ENCODE measurements at regions not wholly inside any gene's neighbourhood (a gene's known extent, or its start where the extent isn't known, plus 50 kb on each side); places are given as distances from the start of the nearest gene placed in this dataset.
A peak's percentile ranks its signal among the peaks of the same experiment; 100 is the strongest.

- peaks cover 19% of the 10 kb centered on the region for H3K4me1 Mint-ChIP-seq
These were observed 527.4 kb upstream of the PROK2 start for GRCh38 chr3:72312339-72312738.

DNA sequence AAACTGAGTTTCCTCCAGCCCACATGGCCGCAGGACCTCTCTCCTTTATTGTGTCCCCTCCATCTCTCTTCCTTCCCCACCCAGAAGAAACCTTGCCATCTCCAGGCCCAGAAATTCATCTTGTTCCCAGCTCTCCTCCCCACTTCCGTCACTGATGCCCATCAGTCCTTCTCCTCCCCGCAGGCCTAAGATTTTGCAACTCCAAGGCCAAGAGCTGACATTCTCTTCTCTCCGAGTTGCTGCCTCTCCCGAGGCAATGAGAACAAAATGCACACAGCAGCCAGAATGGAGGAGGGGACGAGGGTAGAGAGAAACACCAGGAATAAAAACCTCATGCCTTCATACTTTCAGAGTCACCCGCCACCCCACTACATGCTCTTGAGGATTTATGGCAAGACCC is 526.5 kb upstream of the PROK2 start:
- H3K4me1 Mint-ChIP-seq, result peaks cover 24% of the 10 kb centered on the region
- H3K4me3 ChIP-seq, result no peak overlapping the region

More at GRCh38 chr3:72312339-72312738, 527.4 kb upstream of the PROK2 start:
- no peak for DNase-seq (ENCODE audit: low spot score)
- Mint-ChIP-seq H3K36me3 (no peaks in the 10 kb centered on the region), H3K4me3 (no peak overlapping the region), H3K27ac (no peak overlapping the region), H3K27me3 (ENCODE audit: insufficient read depth, low read depth) (peaks cover 12% of the 10 kb centered on the region), H3K9me3 (no peaks in the 10 kb centered on the region)
- no peak for TF ChIP-seq EZH2phosphoT487 (IDR thresholded peaks at IDR 0.05)
- TF ChIP-seq EZH2 (IDR thresholded peaks at IDR 0.05), result no peak
- TF ChIP-seq CTCF (IDR thresholded peaks at IDR 0.05), result no peak
- Histone ChIP-seq H3K4me2 (no peak overlapping the region), H3F3A (ENCODE audit: low read depth) (no peaks in the 10 kb centered on the region), H3K27me3 (peaks cover 3% of the 10 kb centered on the region), H3K36me3 (no peaks in the 10 kb centered on the region), H4K20me1 (ENCODE audit: low read depth) (no peaks in the 10 kb centered on the region), H3K4me3 (no peak overlapping the region), H3K27ac (no peak overlapping the region), H3K9ac (no peak overlapping the region), H2AFZ (replicated peaks) (no peak overlapping the region), H3K79me2 (ENCODE audit: low read depth) (no peaks in the 10 kb centered on the region), H3K9me3 (ENCODE audit: low read depth) (no peaks in the 10 kb centered on the region), H3K4me1 (no peaks in the 10 kb centered on the region)

GRCh38 chr3:72310419-72311380 is 525.8 kb upstream of the PROK2 start:
- Mint-ChIP-seq H3K27me3 (ENCODE audit: insufficient read depth, low read depth) (peaks cover 7% of the 10 kb centered on the region), H3K4me1 (peaks cover 25% of the 10 kb centered on the region), H3K9me3 (no peaks in the 10 kb centered on the region), H3K27ac (no peak overlapping the region), H3K36me3 (no peaks in the 10 kb centered on the region), H3K4me3 (no peak overlapping the region)
- H3K79me2 ChIP-seq (ENCODE audit: low read depth), result no peaks in the 10 kb centered on the region
- H2AFZ ChIP-seq (replicated peaks), result peak overlapping the region; percentile 29
- H3K36me3 ChIP-seq, result no peaks in the 10 kb centered on the region
- no peaks in the 10 kb centered on the region for H3K4me1 ChIP-seq
- no peaks in the 10 kb centered on the region for H3K9me3 ChIP-seq (ENCODE audit: low read depth)
- H3K4me3 ChIP-seq, result no peak overlapping the region
- no peaks in the 10 kb centered on the region for H4K20me1 ChIP-seq (ENCODE audit: low read depth)
- H3K27me3 ChIP-seq, result peaks cover 3% of the 10 kb centered on the region
- H3K27ac ChIP-seq, result no peak overlapping the region
- H3F3A ChIP-seq (ENCODE audit: low read depth), result no peaks in the 10 kb centered on the region
- H3K9ac ChIP-seq, result no peak overlapping the region
- DNase-seq (ENCODE audit: low spot score), result no peak
- no peak overlapping the region for H3K4me2 ChIP-seq
- TF ChIP-seq EZH2phosphoT487 (IDR thresholded peaks at IDR 0.05) (no peak), EZH2 (IDR thresholded peaks at IDR 0.05) (no peak), CTCF (IDR thresholded peaks at IDR 0.05) (no peak)

More for the DNA sequence above, 526.5 kb upstream of the PROK2 start:
- H3K27me3 ChIP-seq, result peaks cover 3% of the 10 kb centered on the region
- Mint-ChIP-seq H3K36me3 (no peaks in the 10 kb centered on the region), H3K4me3 (peak overlapping the region; percentile 4), H3K27ac (no peak overlapping the region), H3K9me3 (no peaks in the 10 kb centered on the region), H3K27me3 (ENCODE audit: insufficient read depth, low read depth) (peaks cover 9% of the 10 kb centered on the region)
- H3K9me3 ChIP-seq (ENCODE audit: low read depth), result no peaks in the 10 kb centered on the region
- no peaks in the 10 kb centered on the region for H3K4me1 ChIP-seq
- no peaks in the 10 kb centered on the region for H3F3A ChIP-seq (ENCODE audit: low read depth)
- no peak for DNase-seq (ENCODE audit: low spot score)
- no peaks in the 10 kb centered on the region for H3K79me2 ChIP-seq (ENCODE audit: low read depth)
- H3K36me3 ChIP-seq, result no peaks in the 10 kb centered on the region
- H4K20me1 ChIP-seq (ENCODE audit: low read depth), result no peaks in the 10 kb centered on the region
- no peak overlapping the region for H3K4me2 ChIP-seq
- H3K9ac ChIP-seq, result no peak overlapping the region
- TF ChIP-seq EZH2phosphoT487 (IDR thresholded peaks at IDR 0.05) (no peak), EZH2 (IDR thresholded peaks at IDR 0.05) (no peak), CTCF (IDR thresholded peaks at IDR 0.05) (no peak)
- H2AFZ ChIP-seq (replicated peaks), result no peak overlapping the region
- H3K27ac ChIP-seq, result no peak overlapping the region
